ENCODE measurements at regions not wholly inside any gene's neighbourhood (a gene's known extent, or its start where the extent isn't known, plus 50 kb on each side); places are given as distances from the start of the nearest gene placed in this dataset.

GRCh38 chr14:97377550-97377949 lies 580.4 kb downstream of the VRK1 start:
- no peak for TF ChIP-seq CTCF (IDR thresholded peaks at IDR 0.05; ENCODE audit: poor library complexity, severe bottlenecking)
- no peak for TF ChIP-seq REST (IDR thresholded peaks at IDR 0.05; ENCODE audit: borderline replicate concordance)
- TF ChIP-seq TAF1 (IDR thresholded peaks at IDR 0.05; ENCODE audit: low read depth): no peak
- no peak for TF ChIP-seq POLR2AphosphoS5 (IDR thresholded peaks at IDR 0.05)
- TF ChIP-seq SMC3 (conservative IDR thresholded peaks at IDR 0.05; ENCODE audit: poor library complexity): no peak
- TF ChIP-seq EZH2 (IDR thresholded peaks at IDR 0.05; ENCODE audit: borderline replicate concordance, insufficient read depth, low read length, poor library complexity, severe bottlenecking): no peak
- TF ChIP-seq EP300 (conservative IDR thresholded peaks at IDR 0.05; ENCODE audit: poor library complexity, severe bottlenecking): no peak

Data from neural cell (in vitro differentiated cells).